ENCODE measurements at regions not wholly inside any gene's neighbourhood (a gene's known extent, or its start where the extent isn't known, plus 50 kb on each side); places are given as distances from the start of the nearest gene placed in this dataset.

DNA sequence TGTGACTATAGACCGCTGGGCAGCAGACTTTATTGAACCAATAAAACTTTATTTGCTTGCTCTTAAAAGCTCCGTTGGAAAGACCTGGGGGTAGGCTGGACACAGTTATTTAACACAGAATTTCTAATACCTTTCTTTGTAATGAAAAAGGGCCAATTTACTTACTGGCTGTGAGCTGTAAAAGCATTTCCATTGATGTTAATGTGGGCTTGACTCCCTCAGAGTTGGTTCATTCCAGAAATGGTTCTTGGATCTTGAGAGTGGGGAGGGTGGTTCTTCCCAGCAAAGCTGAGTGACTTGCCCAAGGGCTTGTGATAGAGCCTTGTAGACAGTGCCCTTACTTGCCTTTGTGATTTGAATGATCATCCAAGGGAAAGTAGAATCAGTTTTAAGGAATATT lies 100.6 kb downstream of the SOX4 start:
- no peak overlapping the region for H3K27ac ChIP-seq (ENCODE audit: low read length)
- H3K9me3 Mint-ChIP-seq = no peaks in the 10 kb centered on the region
- no peaks in the 10 kb centered on the region for H3K4me1 Mint-ChIP-seq
- H3K4me3 Mint-ChIP-seq = no peak overlapping the region
- DNase-seq = no peak
- no peaks in the 10 kb centered on the region for H3K27me3 ChIP-seq (replicated peaks in 1 of 2; ENCODE audit: control insufficient read depth in 2 of 2, extremely low read depth in 1 of 2, insufficient read depth in 2 of 2, low read length in 1 of 2)
- no peaks in the 10 kb centered on the region for H3K36me3 ChIP-seq (ENCODE audit: control insufficient read depth in 2 of 2, extremely low read depth in 1 of 2, insufficient read depth in 1 of 2, low read length in 1 of 2)
- no peaks in the 10 kb centered on the region for H3K4me1 ChIP-seq (ENCODE audit: control insufficient read depth in 1 of 2, extremely low read depth in 1 of 2, insufficient read depth in 2 of 2, low read length in 2 of 2)
- no peaks in the 10 kb centered on the region for H3K36me3 Mint-ChIP-seq
- no peak for ATAC-seq (replicated peaks in 1 of 4)
- H3K4me3 ChIP-seq (ENCODE audit: control insufficient read depth in 1 of 2, extremely low read depth in 1 of 2, low read length in 1 of 2) = no peak overlapping the region
- WGBS (ENCODE audit: insufficient coverage) = no CpG with 5 or more reads among the region's 2 CpGs
- ChIA-PET POLR2A (no interaction called here), CTCF (no interaction called here)
- no peaks in the 10 kb centered on the region for H3K9me3 ChIP-seq
- H3K27me3 Mint-ChIP-seq = no peaks in the 10 kb centered on the region
- H3K27ac Mint-ChIP-seq = no peak overlapping the region

DNA sequence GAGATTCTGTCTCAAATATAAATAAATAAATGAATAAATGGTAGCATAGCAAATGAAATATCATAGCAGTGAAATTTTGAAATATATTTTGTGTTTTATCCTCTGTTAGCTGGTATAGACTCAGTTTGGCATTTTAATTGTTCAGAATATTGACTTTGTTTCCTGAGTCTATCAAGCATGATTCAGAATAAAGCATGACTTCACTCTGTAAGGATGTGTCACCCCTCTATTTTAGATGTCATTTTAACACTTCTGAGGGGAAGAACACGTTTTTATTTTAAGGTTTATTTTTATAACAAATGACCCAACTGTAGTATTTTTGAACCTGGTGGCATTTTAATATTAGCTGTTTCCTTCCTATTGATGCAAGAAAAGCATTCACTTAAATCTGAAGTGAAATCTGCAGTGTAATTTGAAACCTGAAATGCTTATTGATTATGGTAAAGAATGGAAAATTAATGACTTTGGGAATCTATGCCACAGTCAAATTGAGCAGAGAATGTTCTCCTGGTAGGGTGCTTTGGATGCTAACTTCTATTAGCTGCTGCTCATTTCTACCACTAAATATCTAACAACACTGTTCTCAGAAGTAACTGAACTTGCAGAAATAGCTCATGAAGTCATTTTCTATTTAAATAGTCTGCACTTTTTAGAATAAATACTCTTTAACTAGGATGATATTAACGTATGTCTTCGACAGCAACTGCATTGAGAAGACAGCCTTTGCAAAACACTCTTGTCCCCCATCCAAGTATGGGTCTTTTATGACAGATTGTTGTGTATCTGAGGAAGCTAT lies 114.2 kb downstream of the SOX4 start:
- DNase-seq (no peak), ATAC-seq (replicated peaks in 1 of 4) (no peak)
- H3K27ac ChIP-seq (ENCODE audit: low read length) = no peak overlapping the region
- peaks cover 0 to 3% of the 10 kb centered on the region in 2 experiments for H3K27me3 ChIP-seq (replicated peaks in 1 of 2; ENCODE audit: control insufficient read depth in 2 of 2, extremely low read depth in 1 of 2, insufficient read depth in 2 of 2, low read length in 1 of 2)
- H3K36me3 ChIP-seq (ENCODE audit: control insufficient read depth in 2 of 2, extremely low read depth in 1 of 2, insufficient read depth in 1 of 2, low read length in 1 of 2) = no peaks in the 10 kb centered on the region
- no peaks in the 10 kb centered on the region for H3K4me1 ChIP-seq (ENCODE audit: control insufficient read depth in 1 of 2, extremely low read depth in 1 of 2, insufficient read depth in 2 of 2, low read length in 2 of 2)
- no peaks in the 10 kb centered on the region for H3K4me1 Mint-ChIP-seq
- POLR2A ChIA-PET = no interaction called here
- no peak overlapping the region for H3K4me3 Mint-ChIP-seq
- H3K27ac Mint-ChIP-seq = no peak overlapping the region
- H3K9me3 ChIP-seq = no peaks in the 10 kb centered on the region
- peaks cover 0 to 10% of the 10 kb centered on the region in 2 donors for H3K27me3 Mint-ChIP-seq
- no peak overlapping the region for H3K4me3 ChIP-seq (ENCODE audit: control insufficient read depth in 1 of 2, extremely low read depth in 1 of 2, low read length in 1 of 2)
- CTCF ChIA-PET = no interaction called here
- H3K9me3 Mint-ChIP-seq = no peaks in the 10 kb centered on the region
- WGBS (ENCODE audit: insufficient coverage) = no CpG with 5 or more reads among the region's 3 CpGs
- no peaks in the 10 kb centered on the region for H3K36me3 Mint-ChIP-seq

DNA sequence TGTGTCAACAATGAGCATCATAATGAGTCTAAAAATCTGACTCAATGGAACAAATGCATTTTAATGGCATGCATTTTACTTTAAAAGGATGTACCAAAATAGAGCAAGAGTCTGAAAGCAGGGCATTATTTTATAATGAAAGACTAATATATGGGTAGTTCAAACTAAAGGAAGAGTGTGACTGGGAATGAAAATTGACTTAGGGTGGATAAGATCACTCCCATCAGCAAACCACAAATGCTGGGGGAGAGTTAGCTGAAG lies 114.7 kb downstream of the SOX4 start:
- ChIA-PET POLR2A (no interaction called here), CTCF (no interaction called here)
- Histone ChIP-seq H3K36me3 (ENCODE audit: control insufficient read depth in 2 of 2, extremely low read depth in 1 of 2, insufficient read depth in 1 of 2, low read length in 1 of 2) (no peaks in the 10 kb centered on the region), H3K4me3 (ENCODE audit: control insufficient read depth in 1 of 2, extremely low read depth in 1 of 2, low read length in 1 of 2) (no peak overlapping the region), H3K27ac (ENCODE audit: low read length) (no peak overlapping the region), H3K27me3 (replicated peaks in 1 of 2; ENCODE audit: control insufficient read depth in 2 of 2, extremely low read depth in 1 of 2, insufficient read depth in 2 of 2, low read length in 1 of 2) (peaks cover 0 to 3% of the 10 kb centered on the region in 2 experiments), H3K4me1 (ENCODE audit: control insufficient read depth in 1 of 2, extremely low read depth in 1 of 2, insufficient read depth in 2 of 2, low read length in 2 of 2) (no peaks in the 10 kb centered on the region), H3K9me3 (no peaks in the 10 kb centered on the region)
- DNase-seq (no peak), ATAC-seq (replicated peaks in 1 of 4) (no peak)
- no peaks in the 10 kb centered on the region for H3K9me3 Mint-ChIP-seq
- no peaks in the 10 kb centered on the region for H3K4me1 Mint-ChIP-seq
- no peak overlapping the region for H3K27ac Mint-ChIP-seq
- H3K4me3 Mint-ChIP-seq = no peak overlapping the region
- peaks cover 0 to 10% of the 10 kb centered on the region in 2 donors for H3K27me3 Mint-ChIP-seq
- H3K36me3 Mint-ChIP-seq = no peaks in the 10 kb centered on the region

DNA sequence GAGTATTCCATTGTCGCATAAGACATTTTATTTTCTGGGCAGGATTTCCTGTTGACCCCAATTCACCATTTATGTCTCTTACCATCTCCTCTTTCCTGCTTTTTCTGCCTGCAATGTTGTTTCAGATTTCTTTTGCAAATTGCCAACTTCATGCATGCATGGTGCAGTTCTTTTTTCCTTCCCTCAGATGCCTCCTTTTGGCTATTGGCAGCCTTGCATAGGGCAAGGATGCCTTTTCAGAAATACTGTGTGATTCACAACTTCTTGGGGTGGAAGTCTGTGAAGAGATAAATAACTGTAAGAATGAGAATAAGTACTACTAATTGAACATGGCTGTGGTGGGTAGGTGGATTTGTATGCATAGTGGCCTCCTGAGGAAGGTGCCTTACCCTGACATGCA lies 116.7 kb downstream of the SOX4 start:
- ChIA-PET POLR2A (interaction anchor here in 1 of 2 donors (0.6 kb wide), 1 partner anchor 50 kb away, joined by 3 read pairs; no protein-coding TSS in a partner anchor), CTCF (no interaction called here)
- no peak overlapping the region for H3K4me3 ChIP-seq (ENCODE audit: control insufficient read depth in 1 of 2, extremely low read depth in 1 of 2, low read length in 1 of 2)
- no peaks in the 10 kb centered on the region for H3K9me3 ChIP-seq
- Mint-ChIP-seq H3K36me3 (no peaks in the 10 kb centered on the region), H3K27ac (no peak overlapping the region), H3K4me3 (no peak overlapping the region), H3K27me3 (peaks cover 0 to 13% of the 10 kb centered on the region in 2 donors), H3K9me3 (no peaks in the 10 kb centered on the region), H3K4me1 (no peaks in the 10 kb centered on the region)
- H3K36me3 ChIP-seq (ENCODE audit: control insufficient read depth in 2 of 2, extremely low read depth in 1 of 2, insufficient read depth in 1 of 2, low read length in 1 of 2) = no peaks in the 10 kb centered on the region
- H3K4me1 ChIP-seq (ENCODE audit: control insufficient read depth in 1 of 2, extremely low read depth in 1 of 2, insufficient read depth in 2 of 2, low read length in 2 of 2) = no peaks in the 10 kb centered on the region
- ATAC-seq (replicated peaks in 1 of 4) (no peak), DNase-seq (no peak)
- no peak overlapping the region for H3K27ac ChIP-seq (ENCODE audit: low read length)
- WGBS (ENCODE audit: insufficient coverage) = no CpG with 5 or more reads among the region's 1 CpG
- peaks cover 0 to 3% of the 10 kb centered on the region in 2 experiments for H3K27me3 ChIP-seq (replicated peaks in 1 of 2; ENCODE audit: control insufficient read depth in 2 of 2, extremely low read depth in 1 of 2, insufficient read depth in 2 of 2, low read length in 1 of 2)

DNA sequence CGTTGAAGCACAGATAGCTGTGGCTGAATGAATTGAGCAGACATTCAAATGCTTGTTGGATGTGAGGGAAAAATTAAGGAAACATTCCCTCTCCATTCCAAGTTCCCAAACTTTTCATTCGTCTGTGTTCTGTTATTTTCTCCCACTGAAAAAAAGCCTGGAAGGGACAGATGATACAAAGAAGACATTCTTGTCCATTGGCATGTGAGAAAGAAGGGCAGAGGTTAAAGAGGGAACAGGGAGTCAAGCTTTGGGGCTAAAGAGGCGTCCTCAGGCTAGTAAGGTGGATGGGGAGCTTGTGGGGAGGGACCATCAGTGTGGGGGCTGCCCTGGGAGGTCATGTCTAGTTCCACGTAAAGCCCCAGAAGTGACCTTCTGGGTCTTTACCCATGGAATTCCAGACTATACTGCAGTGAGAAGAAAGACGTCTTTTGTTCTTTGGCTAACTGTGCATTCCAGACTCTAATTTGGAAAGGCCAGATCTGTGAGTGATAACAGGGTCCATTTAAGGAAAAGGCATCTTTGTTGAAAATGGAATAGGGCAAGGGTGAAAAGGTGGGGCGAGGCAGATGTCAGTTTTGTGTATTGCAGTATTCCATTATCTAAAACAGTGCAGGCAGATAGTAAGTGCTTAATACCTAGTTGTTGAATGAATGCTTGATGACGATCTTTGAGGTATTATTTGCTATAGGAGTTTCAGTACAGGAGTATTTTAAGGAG lies 117.5 kb downstream of the SOX4 start:
- CTCF ChIA-PET = no interaction called here
- no peaks in the 10 kb centered on the region for H3K36me3 ChIP-seq (ENCODE audit: control insufficient read depth in 2 of 2, extremely low read depth in 1 of 2, insufficient read depth in 1 of 2, low read length in 1 of 2)
- Mint-ChIP-seq H3K4me1 (no peaks in the 10 kb centered on the region), H3K36me3 (no peaks in the 10 kb centered on the region), H3K27ac (no peak overlapping the region), H3K4me3 (no peak overlapping the region), H3K9me3 (no peaks in the 10 kb centered on the region), H3K27me3 (peaks cover 0 to 13% of the 10 kb centered on the region in 2 donors)
- WGBS (ENCODE audit: insufficient coverage) = 69% methylated on average over 5 of the region's 7 CpGs
- H3K9me3 ChIP-seq = no peaks in the 10 kb centered on the region
- H3K4me1 ChIP-seq (ENCODE audit: control insufficient read depth in 1 of 2, extremely low read depth in 1 of 2, insufficient read depth in 2 of 2, low read length in 2 of 2) = no peaks in the 10 kb centered on the region
- no peak overlapping the region for H3K4me3 ChIP-seq (ENCODE audit: control insufficient read depth in 1 of 2, extremely low read depth in 1 of 2, low read length in 1 of 2)
- POLR2A ChIA-PET = no interaction called here
- peaks cover 0 to 3% of the 10 kb centered on the region in 2 experiments for H3K27me3 ChIP-seq (replicated peaks in 1 of 2; ENCODE audit: control insufficient read depth in 2 of 2, extremely low read depth in 1 of 2, insufficient read depth in 2 of 2, low read length in 1 of 2)
- ATAC-seq (replicated peaks in 1 of 4) (no peak), DNase-seq (no peak)
- no peak overlapping the region for H3K27ac ChIP-seq (ENCODE audit: low read length)

DNA sequence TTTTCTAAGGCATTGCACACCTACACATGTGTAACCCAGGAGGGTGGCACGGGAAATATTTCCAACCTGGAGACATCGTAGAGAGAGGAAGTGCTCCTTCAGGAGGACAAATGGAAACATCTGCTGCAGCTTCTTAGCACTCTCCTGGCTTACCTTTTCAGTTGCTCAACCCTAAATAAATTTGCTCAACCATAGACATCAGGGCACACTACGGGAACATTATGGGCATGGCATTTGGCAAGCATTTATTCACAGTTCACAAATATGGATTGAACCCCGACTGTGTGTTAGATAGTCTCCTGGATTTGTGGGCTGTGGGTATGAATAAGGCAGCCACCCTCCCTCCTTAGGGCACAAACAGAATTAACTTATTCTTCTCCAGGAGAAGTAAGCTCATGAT lies 118.7 kb downstream of the SOX4 start:
- Histone ChIP-seq H3K36me3 (ENCODE audit: control insufficient read depth in 2 of 2, extremely low read depth in 1 of 2, insufficient read depth in 1 of 2, low read length in 1 of 2) (no peaks in the 10 kb centered on the region), H3K4me3 (ENCODE audit: control insufficient read depth in 1 of 2, extremely low read depth in 1 of 2, low read length in 1 of 2) (no peak overlapping the region), H3K9me3 (no peaks in the 10 kb centered on the region), H3K4me1 (ENCODE audit: control insufficient read depth in 1 of 2, extremely low read depth in 1 of 2, insufficient read depth in 2 of 2, low read length in 2 of 2) (no peaks in the 10 kb centered on the region), H3K27me3 (replicated peaks in 1 of 2; ENCODE audit: control insufficient read depth in 2 of 2, extremely low read depth in 1 of 2, insufficient read depth in 2 of 2, low read length in 1 of 2) (peaks cover 0 to 4% of the 10 kb centered on the region in 2 experiments), H3K27ac (ENCODE audit: low read length) (no peak overlapping the region)
- Mint-ChIP-seq H3K4me3 (no peak overlapping the region), H3K36me3 (no peaks in the 10 kb centered on the region), H3K9me3 (no peaks in the 10 kb centered on the region), H3K27me3 (peaks cover 0 to 17% of the 10 kb centered on the region in 2 donors), H3K27ac (no peak overlapping the region), H3K4me1 (no peaks in the 10 kb centered on the region)
- ChIA-PET POLR2A (no interaction called here), CTCF (interaction anchor here in 1 of 2 donors (0.5 kb wide), 1 partner anchor 220 kb away, joined by 4 read pairs; no protein-coding TSS in a partner anchor)
- DNase-seq (no peak), ATAC-seq (replicated peaks in 1 of 4) (no peak)
- 83% methylated on average over 2 of the region's 4 CpGs for WGBS (ENCODE audit: insufficient coverage)

Data from T-cell (primary cell).